ENCODE measurements at regions not wholly inside any gene's neighbourhood (a gene's known extent, or its start where the extent isn't known, plus 50 kb on each side); places are given as distances from the start of the nearest gene placed in this dataset.
"Not testable (repeated sequence)": the region's sequence is repeated elsewhere in the genome, so short reads cannot be mapped to it uniquely, and the experiment has no call there.

DNA sequence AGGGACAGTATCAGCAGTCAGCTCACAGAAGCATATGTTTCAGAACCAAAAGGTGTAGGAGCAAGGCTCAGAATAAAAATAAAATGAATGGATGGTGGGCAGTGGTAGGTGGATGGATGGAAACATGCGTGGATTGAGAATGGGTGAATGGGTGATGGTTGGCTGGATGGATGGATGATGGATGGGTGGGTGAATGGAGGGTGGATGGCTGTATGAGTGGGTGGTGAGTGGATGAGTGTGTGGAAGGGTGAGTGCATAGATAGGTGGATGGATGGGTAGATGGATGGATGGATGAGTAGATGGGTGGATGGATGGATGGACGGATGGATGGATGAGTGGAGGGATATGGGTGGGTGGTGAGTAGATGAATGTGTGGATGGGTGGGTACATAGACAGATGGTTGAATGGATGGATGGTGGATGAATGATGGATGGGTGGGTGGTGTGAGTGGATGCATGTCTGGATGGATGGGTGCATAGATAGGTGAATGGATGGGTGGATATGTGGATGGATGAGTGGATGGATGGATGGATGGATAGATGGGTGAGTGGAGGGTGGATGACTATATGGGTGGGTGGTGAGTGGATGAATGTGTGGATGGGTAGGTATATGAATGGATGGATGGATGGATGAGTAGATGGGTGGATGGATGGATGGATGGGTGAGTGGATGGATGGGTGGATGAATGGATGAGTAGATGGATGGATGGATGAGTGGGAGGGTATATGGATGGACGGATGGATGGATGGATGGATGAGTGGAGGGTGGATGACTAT lies 164.2 kb downstream of the C9orf50 start:
- no peak for DNase-seq (ENCODE audit: low spot score)

DNA sequence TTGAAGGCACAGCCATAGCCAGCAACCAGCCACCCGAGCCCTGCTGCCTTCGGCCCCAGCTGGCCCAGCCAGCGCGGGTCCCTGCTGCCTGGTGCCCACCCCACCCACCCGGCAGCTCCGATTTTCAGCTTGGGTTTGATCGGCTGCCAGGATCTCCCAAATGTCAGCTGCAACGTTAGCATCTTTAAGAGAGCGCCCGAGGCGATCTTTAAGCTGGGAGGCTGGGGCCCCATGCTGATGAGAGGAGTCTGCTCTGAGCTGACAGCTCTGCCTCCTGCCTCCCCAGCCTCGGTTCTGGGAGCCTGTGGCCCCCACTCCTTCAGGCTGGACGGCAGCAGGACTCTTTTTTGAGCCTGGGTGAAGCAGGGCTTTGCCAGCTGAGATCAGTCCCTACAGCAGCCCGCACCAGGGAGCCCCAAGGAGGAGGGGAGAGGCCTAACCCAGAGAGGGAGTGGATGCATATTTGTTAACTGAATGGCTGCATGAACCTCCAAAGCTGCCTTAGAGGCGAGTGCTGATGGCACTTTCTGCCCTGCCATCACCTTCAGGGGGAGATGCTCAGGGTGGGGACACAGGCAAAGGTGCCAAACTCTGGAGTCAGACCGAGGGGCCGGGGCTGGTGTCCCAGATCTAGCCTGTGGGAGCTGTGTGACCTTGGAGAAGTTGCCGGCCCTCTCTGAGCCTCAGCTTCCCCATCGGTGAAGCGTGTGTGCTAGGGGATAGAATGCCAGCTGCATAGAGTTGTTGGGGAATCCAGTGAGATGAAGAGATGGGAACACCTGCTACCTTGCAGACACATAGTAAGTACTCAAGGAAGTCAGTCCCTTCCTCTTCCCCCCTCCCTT lies 165.5 kb downstream of the C9orf50 start:
- no peak for DNase-seq (ENCODE audit: low spot score)

DNA sequence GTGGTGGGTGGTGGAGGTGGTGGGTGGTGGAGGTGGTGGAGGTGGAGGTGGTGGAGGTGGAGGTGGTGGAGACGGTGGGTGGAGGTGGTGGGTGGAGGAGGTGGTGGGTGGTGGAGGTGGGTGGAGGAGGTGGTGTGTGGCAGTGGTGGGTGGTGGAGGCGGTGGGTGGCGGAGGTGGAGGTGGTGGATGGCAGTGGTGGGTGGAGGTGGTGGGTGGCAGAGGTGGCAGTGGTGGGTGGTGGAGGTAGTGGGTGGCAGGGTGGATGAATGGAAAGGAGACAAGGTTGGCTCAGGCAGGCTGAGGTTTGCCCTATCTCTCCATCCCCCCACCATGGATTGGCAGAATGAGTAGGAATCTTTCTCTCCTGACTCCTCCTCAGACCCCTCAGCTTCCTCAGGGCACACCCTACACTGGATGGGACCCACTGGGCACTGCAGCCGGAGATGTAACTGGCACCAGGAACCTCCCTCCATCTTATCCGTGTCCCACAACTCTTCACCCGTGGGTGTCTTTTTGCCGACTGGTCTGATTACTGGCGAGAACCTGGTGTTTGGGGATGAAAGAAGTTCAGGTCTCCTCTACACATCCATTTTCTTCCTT lies 166.3 kb downstream of the C9orf50 start:
- DNase-seq (ENCODE audit: low spot score), result no peak

DNA sequence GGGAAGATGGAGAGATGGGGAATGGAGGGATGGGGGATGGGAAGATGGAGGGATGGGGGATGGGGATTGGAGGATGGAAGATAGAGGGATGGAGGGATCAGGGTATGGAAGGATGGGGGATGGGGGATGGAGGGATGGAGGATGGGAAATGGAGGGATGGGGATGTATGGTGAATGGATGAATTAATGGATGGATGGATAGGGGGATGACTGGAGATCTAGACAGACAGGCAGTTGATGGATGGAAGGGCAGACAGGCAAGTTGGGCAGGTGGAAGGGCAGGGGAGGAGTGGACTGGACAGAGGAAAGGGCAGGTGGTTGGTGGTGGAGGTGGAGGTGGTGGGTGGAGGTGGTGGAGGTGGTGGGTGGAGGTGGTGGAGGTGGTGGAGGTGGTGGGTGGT lies 167.2 kb downstream of the C9orf50 start:
- DNase-seq (ENCODE audit: low spot score), result no peak

DNA sequence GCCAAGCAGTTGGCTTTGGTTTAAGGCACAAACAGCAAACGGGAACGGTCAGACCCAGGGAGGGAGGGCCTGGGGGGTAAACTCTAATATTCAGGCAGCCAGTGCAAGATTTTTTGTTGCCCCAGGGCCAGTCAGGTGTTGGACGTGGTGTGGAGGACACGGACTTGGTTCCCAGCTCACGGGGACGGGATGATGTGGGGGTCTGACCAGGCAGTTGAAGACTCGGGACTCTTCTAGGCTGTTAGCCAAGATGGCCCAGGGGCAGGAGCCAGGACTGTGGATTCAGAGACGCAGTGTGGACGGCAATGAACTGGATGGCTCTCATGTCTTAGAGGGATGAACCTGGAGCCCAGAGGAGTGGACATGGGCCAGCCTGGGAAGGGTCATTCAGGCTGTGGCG lies 169.2 kb downstream of the C9orf50 start:
- no peak for DNase-seq (ENCODE audit: low spot score)

DNA sequence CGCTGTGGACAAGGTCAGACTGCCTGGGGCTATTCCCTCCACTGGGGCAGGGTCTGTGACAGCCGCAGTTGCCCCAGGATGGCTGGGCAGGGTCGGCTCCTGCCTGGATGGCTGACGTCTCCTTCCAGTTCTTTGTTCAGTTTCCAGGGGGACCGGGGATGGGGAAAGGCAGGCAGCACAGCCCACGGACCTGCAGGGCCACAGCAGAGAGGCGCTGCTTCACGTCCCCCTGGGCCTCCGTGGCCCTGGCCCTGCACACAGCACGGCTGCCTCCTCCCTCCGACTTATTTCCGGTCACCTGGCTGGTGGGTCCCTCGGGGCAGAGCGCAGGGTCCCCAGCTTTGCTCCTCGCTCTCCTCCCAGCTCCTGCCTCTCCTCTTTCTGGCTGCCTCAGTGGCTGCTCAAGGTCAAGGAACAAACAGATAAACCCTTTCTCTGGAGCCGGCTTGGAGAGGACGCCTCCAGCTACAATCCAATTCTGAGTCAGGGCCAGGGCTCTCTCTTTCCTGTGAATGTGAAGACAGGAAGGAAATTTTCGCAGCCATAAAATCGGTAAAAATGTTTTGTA lies 169.7 kb downstream of the C9orf50 start:
- no peak for DNase-seq (ENCODE audit: low spot score)

DNA sequence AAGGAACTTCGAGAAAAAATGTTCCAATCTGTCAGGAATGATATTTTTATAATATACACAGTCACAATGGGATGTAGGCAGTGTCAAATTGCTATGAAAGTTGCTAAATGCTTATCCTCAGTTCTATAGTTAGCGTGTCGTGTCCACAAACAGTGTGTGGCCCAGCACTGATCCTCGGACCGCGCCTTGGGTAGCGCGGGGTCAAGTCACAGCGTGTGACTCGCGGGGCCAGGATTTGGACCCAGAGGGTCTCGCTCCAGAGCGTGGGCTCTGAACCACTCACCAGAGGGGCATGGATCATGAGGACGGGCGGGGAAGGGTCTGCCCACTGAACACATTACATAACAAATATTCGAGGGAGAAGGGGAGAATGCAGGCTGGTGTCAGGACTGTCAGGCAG lies 171.8 kb downstream of the C9orf50 start:
- DNase-seq (ENCODE audit: low spot score), result no peak

DNA sequence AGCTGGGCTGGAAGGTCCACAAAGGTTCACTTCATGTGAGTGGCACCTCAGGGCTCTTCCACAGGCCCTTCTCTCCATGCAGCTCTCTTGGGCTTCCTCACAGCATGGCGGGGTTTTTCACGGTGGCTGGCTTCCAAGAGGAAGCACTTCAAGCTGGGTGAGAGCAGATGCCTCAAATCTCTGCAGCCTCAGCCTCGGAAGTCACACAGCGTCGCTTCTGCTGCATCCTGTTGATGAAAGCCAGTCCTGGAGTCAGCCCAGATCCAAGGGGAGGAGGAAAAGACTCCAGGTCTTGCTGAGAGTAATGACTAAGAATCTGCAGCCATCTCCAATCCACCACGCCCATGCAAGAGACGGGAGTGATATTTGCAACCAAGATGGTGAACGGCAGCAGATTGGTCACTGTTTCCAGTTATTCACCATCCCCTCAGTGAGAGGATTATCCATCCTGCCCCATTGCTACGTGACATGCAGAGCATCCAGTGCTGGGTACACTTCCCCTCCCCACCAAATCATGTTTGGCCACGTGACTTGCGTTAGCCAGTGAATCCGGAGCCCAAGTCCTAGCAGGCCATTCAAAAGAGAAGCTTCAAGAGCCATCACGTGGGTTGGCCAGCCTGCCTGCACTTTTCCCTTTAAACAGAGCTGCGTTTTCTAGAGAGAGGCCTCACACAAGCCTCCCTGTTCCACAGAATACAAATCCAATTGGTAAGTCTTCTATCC lies 173.9 kb downstream of the C9orf50 start:
- DNase-seq (ENCODE audit: low spot score), result peak; percentile 74

DNA sequence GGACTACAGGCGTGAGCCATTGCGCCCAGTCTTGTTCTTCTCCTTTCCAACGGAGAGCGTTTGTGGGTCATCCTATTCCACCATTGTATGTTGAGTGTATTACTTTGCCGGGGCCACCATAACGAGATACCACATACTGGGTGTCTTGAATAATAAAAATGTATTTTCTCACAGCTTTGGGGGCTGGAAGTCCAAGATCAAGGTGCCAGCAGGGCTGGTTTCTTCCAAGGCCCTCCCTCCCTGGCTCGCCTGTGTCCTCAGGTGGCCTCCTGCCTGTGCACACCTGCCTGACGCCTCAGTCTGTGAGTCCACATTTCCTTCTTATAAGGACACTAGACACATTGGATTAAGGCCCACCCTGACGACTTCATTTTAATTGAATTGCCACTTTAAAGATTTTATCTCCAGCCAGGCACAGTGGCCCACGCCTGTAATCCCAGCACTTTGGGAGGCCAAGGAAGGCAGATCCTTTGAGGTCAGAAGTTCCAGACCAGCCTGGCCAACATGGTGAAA lies 175.1 kb downstream of the C9orf50 start:
- no peak for DNase-seq (ENCODE audit: low spot score)

DNA sequence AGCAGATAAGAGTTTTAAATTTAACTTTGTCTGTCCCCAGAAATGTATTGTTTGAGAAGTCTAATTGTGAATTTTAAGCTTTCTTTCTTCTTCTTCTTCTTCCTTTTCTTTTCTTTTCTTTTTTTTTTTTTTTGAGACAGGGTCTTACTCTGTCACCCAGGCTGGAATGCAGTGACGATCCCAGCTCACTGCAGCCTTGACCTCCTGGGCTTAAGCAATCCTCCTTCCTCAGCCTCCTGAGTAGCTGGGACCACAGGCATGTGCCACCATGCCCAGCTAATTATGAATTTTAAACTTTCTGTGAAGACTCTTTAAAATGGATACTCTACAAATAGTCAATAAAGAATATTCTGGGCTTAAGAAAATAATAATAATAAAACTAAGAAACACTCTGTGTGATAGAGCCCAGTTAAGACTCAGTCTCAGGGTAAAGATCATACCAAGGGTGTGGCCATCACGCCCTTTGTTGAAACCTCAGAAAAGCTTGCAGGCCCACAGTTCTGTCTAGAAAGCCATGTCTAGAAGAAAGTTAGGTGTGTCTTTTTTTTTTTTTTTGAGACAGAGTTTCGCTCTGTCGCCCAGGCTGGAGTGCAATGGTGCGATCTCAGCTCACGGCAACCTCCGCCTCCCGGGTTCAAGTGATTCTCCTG lies 177.3 kb downstream of the C9orf50 start:
- DNase-seq (ENCODE audit: low spot score), result not testable (repeated sequence)

DNA sequence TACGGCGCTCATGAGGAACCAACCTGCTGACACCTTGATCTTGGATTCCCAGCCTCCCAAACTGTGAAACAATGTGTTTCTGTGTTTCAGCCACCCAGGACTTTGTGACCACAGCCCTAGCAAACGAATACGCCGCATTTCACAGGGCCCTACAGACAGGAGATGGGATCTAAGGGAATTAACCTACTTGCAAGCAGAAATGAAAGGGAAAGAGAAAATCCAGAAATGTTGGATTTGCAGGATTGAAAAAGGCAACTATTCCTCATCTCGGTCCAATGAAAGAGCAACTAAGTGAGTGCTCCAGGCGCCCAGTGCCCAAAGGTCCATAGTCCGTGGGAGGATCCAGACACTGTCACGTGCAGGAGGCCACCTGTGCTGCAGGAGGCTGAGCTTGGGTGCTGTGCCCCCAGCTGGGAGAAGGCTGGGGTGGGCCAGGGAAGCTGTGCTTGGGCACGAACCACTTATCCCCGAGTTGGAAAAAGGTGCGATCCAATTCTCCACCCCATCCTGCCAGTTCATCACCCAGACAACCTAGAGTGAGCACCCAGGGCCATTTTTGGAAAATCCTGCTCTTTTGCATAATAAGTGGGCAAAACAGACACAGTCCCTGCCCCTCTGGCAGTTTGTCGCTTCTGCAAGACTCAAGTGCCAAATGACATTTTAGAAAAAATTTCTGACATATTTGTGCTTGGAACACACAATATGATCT lies 177.9 kb downstream of the C9orf50 start:
- no peak for DNase-seq (ENCODE audit: low spot score)

DNA sequence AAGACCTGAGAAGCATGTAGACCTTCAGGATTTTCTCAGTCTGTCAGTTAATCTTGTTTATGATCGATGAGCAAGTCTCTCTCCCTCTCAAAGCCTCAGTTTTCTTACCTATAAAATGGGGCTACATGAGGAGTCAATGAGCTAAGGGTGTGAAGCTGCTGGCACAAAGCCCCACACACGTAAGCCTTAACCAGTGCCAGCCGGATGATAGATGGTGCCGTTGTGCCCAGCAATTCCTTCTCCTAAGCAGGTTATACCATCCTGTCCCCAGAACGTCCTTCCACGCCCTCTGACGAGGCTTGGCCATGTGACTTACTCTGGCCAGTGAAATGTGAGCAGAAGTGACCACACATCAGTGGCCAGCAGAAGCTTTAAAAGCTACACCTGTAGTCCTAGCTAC lies 179.0 kb downstream of the C9orf50 start:
- no peak for DNase-seq (ENCODE audit: low spot score)

DNA sequence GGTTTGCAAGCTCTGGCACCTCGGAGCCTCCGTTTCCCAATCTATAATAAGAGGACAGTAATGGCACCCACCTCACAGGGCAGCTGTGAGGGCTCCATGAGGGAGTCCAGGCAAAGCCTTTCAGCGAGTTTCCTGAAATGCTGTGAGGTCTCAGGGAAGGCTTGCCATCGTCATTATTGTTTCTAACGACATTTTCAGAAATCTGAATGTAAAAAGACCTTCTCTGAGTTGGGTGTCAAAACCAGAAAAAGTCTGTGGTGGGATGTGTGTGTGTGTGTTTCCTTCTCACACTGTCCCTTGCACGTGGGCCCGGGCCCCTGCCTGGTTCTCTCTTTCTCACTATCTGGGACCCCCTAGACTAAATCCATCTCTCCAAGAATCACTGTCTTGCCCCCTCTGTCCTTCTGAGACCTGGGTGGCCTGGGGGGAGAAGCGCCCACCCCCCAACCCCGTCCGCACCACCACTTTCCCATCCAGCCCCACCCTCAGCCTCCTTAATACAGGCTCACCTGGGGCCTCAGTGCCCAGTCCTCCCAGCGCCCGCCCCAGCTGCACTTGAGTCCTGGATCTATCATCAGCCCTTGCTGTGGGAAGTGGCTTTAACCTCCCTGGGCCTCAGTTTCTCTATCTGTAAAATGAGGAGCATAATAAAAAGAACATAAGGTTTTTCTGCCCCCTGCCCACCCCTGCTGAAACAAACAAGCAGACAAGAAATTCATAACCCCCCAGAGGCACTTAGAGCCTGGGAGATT lies 180.3 kb downstream of the C9orf50 start:
- DNase-seq (ENCODE audit: low spot score), result no peak

DNA sequence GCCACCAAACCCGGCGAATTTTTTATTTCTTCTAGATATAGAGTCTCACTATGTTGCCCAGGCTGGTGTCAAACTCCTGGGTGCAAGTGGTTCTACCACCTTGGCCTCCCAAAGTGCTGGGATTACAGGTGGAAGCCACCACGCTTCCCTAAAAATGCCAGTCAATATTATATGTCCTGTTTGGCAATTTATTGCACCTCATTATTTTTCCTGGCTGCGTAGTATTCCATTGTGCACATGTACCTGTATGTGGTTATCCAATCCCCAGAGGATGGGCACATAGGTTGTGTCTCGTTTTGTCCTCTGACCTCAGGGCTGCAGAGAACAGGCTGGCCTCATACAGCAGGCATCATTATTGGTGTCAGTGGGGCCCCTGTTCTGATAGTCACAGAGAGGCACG lies 181.7 kb downstream of the C9orf50 start:
- DNase-seq (ENCODE audit: low spot score), result no peak

DNA sequence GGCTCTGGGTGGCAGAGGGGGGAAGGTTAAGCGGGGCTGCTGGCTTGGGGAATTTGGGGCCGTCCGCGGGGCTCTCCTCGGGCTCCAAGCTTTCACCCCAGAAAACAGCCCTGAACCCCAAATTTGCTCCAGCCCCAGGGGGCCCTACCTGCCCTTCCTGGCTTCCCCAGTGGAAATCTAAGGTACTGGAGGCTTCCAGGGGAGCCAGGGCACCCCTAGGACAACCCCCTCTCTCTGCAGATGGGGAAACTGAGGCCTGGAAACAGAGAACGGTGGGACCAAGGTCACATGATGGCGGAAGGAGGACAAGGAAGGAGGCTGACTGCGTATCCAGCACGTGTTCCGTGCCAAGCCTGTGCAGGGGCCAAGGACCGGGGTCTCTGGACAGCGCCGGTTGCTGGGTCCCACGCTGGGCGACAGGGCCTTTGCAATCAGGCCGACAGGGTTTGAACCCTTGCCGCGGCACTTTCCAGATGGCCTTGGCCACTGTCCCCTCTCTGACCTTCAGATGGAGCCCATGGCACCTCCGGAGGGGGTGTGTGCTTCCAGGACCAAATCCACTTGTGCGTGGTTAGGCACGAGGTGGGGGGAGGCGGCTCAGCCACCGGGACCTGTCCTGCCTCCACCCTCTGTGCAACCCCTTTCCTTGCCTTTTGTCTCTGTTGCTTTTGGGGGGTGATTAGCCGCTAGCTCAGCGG lies 183.1 kb downstream of the C9orf50 start:
- no peak for DNase-seq (ENCODE audit: low spot score)

DNA sequence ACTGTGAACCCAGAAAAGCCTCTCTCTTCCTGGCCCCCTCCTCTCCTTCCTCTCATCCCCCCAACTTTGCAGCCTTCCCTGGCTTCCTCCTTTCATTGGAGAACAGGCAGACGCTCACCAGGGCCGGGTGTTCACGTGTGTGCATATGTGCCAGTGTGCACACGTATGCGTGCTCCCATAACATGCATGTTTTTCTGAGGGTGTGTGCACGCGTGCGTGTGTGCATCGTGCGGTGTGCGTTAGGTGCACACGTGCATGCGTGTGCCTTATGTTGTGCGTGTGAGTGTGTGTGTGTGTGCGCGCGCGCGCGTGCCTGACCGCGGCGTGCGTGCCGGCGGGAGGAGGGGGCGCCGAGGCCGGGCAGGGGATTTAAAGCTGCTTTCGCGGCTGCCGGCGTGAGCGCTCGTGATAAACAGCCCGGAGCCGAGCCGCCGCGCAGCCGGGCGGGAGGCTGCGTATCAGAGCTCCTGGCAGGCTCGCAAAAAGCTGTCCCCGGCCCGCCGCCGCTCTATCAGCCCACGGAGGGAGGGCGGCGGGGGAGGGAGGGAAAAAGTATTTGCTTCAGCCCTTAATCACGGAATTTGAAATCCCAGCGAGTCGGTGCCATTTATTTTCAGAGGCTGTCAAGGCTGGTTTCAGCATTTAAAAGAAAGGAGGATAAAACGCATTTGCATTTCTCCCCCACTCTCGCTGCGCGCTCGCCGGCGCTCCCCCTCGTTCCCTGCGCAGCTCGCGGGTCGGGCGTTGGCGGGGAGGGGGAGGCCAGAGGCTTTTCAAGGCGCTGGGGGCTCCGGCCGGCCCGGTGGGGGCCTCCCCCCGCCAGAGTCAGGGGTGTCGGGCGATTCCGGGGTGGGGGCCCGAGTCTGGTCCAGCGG lies 183.9 kb downstream of the C9orf50 start:
- DNase-seq (ENCODE audit: low spot score), result peak; percentile 64

DNA sequence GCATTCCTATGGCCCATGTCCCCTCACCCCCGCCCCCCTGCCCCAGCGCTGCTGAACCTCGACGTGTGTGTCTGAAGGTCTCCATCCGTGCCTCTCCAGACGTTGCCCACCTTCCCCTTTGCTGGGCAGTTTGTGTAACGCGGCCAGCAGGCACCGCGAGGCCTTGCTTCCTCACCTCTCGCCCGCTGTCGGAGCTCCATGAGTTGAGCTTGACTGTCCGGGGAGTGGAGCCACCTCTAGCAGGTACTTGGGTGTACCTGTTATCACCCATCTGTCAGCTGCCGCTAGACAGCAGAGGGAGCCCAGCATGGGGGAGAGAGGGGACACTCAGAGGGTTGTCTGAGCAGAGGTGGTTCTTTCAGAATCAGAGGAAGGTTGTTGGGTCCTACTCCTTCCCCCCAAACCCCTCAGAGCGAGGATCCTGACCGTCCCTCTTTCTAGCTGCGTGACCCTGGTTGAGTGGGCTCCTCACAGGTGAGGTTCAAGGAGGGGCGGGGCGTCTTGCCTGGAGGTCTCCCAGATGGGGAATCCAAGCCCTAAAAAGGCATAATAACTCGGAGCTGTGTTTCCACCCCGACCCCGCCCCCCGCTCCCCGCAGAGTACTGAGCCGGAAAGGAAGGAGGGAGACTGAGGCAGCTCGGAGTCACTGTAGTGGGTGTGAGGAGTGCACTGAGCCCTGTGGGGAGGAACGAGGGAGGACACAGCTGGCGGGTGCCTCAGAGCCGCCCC lies 184.7 kb downstream of the C9orf50 start:
- no peak for DNase-seq (ENCODE audit: low spot score)

DNA sequence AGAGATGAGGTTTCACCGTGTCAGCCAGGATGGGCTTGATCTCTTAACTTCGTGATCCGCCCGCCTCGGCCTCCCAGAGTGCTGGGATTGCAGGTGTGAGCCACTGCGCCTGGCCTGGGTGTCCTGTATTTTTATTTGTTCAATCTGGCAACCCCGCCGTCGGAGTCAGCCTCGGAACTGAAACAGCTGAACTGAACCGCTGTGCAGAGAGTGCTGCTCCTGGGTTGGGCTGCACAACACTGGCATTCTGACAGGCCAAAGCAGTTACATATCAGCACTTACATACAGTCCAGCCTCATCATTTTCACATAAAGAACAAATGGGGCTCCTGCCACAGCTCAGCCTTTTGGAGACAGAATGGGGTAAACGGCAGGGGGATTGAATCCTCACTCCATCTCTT lies 185.6 kb downstream of the C9orf50 start:
- DNase-seq (ENCODE audit: low spot score), result no peak

All from Ammon's horn (tissue), 1 donor.